Glomerular endothelial cell (primary cell): ENCODE measurements at regions not wholly inside any gene's neighbourhood (a gene's known extent, or its start where the extent isn't known, plus 50 kb on each side); places are given as distances from the start of the nearest gene placed in this dataset.

Experiments
- DNase-seq: peaks from one replicate; pipeline ENCODE4 v3.0.0-alpha.2; 2011; ENCODE audit warnings: low read depth, low spot score; ENCODE audit errors: extremely low read depth

- no peak for DNase-seq
Measured at GRCh38 chr17:65477600-65477999, 83.8 kb downstream of the AXIN2 start.

DNA sequence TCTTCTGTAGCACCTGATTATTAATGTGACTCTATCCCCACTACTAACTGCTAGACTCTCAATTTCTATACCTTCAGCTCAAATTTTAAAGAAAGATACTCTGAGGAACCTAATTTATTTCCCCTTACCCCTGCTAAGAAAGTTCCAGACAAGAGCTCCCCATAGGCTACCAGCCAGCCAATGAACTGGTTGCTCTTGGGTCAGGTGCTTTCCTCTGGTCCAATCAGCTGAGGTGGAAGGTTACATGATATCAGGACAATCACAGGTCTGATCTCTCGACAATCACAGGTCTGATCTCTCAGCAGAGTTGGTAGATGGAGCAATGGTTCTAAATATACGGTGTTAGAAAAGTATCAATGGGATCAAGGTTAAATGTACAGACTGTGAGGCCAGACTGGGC lies 86.8 kb downstream of the AXIN2 start:
- DNase-seq = no peak

DNA sequence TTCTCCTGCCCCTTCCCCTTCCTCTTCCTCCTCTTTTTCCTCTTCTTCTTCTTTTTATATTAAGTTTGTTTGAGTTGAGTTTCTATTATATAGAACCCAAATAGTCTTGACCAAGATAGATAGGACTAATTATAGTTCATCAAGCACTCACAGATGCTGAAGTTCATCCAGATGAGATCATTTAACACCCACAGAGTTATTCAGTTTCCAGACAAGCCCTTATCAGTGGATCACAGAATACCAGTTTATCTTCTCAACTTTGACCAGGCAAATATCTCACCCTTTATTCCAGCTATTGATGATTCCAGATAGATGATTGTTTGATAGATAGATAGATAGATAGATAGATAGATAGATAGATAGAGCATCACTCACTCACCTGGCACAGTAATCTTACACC lies 87.5 kb downstream of the AXIN2 start:
- DNase-seq = no peak

GRCh38 chr17:65473363-65473762 lies 88.1 kb downstream of the AXIN2 start:
- DNase-seq = no peak

DNA sequence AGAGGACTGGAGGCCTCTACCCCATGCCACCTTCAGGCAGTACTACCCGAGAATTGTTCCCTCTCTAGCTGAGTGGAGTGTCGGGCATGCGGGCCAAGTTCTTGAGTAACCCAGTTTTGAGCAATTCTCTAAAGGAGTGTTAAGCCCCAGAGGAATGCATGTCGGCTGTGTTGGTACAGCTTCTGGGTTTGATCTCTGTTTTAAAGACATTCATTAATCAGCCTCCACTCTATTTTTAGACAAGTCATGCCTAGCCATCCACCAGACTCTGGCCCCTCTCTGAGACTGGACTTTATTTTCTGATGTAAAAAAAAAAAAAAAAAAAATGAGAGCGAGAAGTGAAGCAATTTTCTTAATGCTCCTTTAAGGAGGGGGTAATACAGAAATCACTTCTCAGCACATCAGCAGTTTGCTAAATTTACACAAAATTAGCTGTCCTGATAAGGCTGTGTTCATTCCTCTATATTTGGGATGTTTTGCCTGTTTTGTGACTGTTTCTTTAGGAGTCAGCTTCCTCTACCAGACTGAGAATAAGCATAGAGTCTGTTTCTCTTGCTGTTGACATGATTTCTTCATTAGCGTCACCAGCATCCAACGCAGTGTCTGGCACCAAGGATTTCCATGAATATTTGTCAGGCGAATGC lies 88.7 kb downstream of the AXIN2 start:
- no peak for DNase-seq

DNA sequence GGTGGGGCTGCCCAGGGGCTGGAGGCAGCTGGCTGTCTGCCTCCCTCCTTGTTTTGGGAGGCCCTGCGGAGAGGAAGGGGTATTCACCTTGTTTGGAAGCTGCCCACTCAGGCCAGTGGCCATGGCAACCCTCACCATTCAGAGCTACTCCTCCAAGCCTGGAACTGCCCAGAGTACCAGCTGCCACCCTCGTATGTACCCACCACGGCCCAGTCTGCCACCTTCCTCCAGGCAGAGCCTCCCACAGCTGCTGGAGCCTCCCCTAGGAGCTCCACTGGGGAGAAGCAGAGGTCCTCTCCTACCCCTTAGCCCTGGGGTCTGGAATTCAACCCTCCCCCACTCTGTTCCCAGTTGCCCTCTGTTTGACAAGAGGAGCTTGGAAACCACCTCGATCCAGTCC lies 90.7 kb downstream of the AXIN2 start:
- DNase-seq = no peak

DNA sequence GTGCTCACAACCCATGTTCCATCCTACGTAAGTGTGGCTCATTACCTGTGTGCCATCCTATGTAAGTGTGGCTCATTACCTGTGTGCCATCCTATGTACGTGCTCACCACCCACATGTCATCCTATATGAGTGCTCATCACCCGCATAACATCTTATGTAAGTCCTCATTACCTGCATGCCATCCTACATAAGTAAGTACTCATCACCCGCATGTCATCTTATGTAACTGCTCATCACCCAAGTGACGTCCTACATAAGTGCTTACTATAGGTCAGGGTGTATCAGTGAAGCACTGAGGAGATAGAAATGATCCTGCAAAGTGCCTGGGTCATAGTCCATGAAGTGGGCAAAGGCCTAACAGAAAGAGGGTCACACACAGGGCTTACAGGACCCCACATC lies 93.1 kb downstream of the AXIN2 start:
- DNase-seq = no peak

GRCh38 chr17:65467156-65467555 lies 94.3 kb downstream of the AXIN2 start:
- no peak for DNase-seq

GRCh38 chr17:65466547-65466946 lies 94.9 kb downstream of the AXIN2 start:
- DNase-seq = no peak

- DNase-seq = peak; percentile 12
Measured at GRCh38 chr17:65463242-65463641, 98.2 kb downstream of the AXIN2 start.

- no peak for DNase-seq
Measured at GRCh38 chr17:65459677-65460347, 101.6 kb downstream of the AXIN2 start.

GRCh38 chr17:65457635-65458257 lies 103.7 kb downstream of the AXIN2 start:
- DNase-seq = no peak

- no peak for DNase-seq
Measured at GRCh38 chr17:65457183-65457582, 104.3 kb downstream of the AXIN2 start.

- no peak for DNase-seq
Measured at GRCh38 chr17:65456368-65457151, 104.9 kb downstream of the AXIN2 start.

DNA sequence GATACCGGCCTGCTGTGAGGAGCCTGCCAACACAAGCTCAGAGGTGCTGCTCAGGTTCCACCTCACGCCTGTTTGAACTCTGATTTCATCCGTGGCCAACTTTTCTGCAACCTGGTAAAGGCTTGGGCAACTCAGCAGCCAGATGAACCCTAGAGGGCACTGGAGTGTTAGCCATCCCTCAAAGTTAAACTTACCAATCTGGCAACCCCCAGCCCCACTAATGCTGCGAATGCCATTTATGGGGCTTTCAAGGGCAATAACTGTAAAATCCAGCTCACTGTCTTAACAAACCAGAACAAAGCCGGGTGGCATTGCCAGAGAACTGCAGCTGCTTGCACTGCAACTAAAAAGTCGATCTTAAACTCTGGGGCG lies 105.5 kb downstream of the AXIN2 start:
- no peak for DNase-seq

DNA sequence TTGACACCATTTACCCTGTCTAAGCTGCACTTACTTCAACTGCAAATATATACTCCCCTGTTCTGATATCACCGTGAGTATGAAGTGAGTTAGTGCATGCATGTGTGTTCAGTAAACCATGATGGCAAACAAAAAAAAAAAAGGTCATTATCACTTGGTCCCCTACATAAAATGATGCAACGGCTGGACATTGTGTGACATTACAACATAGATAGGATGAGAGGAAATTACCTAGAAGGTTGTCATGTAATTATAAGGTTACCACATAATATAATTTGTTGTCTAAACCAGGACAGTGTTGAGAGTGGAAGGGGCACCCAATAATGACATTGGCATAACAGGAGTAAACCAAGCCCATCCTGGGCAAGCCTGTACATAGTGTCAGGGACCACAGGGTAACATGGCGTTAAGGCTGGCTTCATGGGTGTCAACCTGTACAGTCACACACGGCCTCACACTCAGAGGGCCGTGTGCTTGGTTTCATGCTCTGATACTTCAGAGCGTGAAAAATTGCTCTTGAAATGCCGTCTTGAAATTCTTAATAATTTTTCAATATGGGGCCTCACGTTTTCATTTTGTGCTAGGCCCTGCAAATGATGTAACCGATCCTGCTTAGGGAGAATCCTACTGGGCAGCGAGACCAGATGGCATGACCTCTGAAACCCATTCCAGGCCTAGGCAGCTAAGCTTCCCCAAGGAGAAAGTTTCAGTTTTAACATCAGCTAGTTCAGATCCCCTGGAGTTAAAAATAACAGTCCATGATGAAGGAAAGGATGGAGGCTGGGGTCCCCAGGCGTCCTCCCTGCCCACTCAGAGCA lies 106.1 kb downstream of the AXIN2 start:
- DNase-seq = no peak

- DNase-seq = no peak
Measured at GRCh38 chr17:65453204-65453931, 108.1 kb downstream of the AXIN2 start.

DNA sequence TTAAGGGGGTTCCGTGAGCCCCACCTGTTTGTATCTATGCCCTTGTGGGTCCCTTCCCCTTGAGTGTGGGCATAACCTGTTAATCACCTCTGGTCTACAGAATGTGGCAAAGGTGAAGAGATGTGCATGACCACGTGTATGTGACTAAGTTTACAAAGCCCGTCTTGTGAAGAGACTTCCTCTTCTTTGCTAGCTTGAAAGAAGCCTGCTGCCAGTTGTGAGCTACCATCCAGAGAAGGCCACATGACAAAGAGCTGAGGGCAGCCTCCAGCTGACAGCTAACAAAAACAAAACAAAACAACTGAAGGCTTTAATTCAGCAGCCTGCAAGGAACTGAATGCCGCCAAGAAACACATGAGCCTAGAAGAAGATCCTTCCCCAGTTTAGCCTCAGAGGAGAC lies 112.0 kb downstream of the AXIN2 start:
- no peak for DNase-seq

DNA sequence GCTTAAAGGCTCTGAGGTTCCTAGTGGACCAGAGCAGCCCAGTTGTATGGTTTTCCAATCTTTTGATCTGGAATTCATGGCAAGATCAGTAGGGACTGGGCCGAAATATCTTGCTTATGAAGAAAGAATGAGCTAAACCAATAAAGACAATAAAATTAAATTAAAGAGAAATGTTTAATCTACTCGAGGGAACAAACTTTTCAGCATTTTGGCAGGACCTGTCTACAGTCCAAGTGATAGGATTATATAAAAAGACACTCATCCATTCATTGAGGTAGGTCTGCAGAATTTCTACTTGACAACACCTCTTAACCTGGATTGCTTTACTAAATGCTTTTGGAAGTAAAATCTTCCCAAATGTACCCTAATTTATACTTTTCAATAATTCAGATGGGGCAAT lies 113.6 kb downstream of the AXIN2 start:
- DNase-seq = no peak
